SIG-M5 treated with dmso at 0.1 percent for 504 hours (cell line): ENCODE measurements at regions not wholly inside any gene's neighbourhood (a gene's known extent, or its start where the extent isn't known, plus 50 kb on each side); places are given as distances from the start of the nearest gene placed in this dataset.
"Not testable (repeated sequence)": the region's sequence is repeated elsewhere in the genome, so short reads cannot be mapped to it uniquely, and the experiment has no call there.

Experiments used
- DNase-seq: peaks from one replicate; lab custom pipeline; 2025; ENCODE audit not compliant: unreplicated experiment; lab: John Stamatoyannopoulos, UW

DNA sequence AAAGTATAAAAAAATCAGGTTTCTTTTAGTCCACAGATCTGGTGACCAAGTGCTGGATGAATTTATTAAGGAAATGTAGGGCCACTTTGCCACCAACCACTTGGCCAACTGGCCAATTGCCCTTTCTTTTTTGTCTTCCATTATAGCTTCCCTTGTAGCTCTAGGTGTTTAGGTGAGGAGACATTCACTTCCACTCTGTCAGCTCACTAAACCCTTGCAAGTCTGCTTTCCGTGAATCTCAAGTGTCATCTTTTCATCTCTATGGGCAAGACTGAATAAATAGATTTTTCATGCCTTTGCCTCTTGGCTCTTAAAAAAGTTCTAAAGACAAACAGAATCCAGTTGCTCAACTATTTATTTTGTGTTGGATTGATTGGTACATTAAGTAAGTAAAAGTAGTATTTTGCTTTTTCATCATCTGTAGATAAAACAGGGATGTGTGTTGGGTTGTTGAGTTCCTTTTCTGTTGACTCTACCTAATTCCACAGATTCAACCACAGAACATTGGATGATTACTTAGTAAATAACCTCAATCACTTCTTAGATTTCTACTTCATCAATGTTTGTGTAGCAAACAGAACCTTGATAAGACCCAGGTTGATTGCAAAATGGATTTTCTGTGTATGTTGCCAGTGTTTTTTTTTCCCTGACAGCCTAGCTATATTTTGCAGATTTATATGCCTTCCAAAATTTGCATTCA is 68.1 kb upstream of the GRXCR1 start:
- DNase-seq = no peak

DNA sequence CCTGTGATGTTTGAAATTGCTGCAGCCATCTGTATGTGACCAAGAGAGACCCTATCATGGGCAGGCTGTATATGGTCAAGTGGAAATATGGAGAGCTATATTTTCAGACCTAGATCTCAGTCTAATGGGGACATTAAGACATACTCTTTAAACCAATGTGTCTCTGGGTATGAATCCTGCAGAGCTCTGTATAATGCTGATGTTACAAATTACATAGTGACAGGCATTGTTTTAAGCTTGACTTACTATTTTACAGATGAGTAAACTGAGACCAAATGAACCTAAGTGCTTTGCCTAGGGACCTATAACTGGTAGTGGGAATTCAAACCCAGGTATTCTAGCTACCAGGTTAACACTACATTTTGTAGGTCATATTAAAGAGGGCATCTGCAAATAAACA is 71.3 kb upstream of the GRXCR1 start:
- no peak for DNase-seq

DNA sequence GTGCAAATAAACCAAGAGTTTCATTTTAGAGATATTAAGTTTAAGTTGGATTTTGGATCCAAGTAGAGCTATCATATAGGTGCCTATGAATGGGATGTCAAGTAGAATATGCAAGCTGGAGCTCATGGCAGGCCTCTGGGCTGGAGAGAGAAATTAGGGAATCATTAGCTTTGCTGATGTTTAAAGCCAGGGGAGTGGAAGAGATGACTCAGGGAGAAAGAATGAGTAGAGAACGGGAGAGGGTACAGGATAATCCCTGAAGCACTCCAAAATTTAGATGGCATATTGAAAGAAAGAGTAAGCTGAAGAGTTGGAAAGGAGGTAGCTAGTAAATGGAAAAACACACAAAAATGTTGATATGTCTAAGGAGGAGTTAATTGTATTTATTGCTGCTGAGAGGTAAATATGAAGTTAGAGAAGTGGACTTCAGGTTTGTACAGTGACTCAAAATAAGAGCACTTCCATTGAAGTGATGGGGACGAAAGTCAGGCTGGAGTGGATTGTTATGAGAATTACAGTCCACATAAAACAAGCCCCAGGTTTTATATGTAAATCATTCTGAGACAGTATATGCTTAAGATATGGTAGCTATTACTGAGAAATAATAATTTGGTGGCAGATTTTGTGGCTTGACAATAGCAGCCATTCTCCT is 72.5 kb upstream of the GRXCR1 start:
- DNase-seq = no peak

DNA sequence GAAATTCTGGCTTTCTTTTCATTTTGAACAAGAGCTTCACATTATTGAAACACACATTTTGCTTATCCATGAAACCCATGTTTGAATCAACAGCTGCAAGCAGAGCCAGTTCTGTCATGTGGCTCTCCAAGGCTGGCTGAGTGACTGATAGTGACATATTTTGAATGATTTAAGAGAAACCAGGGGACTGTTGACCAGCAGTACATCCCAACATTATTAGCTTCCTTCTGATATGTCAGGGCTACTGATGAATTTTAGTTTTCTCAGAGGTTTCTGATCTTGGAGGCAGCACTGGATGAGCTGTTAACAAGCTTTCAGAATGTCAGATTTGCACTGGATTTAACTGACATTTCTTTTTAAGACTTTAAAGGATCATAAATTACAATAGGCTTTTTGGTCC is 74.6 kb upstream of the GRXCR1 start:
- no peak for DNase-seq

DNA sequence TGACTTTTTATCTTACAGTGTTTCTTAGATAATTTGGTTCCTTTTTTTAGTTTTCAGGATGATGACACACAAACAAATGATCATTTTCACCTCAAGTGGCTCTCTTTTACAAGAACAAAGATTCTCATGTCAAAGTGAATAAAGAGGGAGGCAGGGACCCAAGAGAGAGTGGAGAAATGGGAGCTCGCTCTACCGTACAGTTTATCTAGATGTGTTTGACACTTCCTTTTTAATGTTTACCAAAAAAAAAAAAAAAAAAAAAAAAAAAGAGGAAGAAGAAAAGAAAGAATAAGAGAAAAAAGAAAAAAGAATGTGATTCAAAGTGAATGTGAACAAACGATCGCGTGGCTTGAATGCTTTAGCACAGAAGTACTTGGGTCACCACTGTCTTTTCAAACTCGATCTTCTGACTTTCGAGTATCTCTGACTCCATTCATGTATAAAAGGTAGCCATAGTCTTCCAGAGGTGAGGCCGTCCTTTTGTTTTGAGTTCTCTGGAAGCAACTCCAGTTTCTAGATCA is 75.6 kb upstream of the GRXCR1 start:
- DNase-seq = no peak

DNA sequence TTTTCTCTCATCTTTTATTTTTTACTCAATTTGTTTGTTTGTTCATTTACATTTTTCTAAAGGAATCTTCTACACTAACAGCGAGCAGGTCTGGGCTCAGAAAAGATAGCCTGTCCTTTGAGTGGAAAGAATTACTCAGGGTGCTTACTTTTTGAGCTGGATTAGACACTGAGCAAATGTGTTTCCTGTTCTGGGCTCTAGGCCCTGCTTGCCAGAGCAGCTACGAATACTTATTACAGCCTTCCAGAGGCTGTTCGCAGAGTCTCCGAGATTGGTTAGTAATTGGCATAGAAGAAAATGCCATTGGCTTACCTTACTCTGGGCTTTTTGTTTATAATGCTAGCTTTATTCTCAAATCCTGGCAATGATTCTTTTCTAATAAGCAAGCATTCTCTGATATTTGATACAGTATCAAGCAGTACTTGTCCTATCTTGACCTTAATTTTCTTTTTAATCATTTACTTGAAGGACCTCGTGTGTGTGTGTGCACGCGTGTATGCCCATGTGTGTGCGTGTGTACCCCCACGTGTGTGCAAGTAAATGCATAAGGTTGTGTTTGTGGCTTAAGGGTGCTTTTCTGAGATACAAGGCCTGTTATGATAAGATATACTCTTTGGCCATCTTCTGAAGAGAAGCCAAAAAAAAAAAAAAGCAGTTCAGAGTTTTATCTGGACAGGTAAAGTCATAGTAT is 76.2 kb upstream of the GRXCR1 start:
- DNase-seq = no peak

DNA sequence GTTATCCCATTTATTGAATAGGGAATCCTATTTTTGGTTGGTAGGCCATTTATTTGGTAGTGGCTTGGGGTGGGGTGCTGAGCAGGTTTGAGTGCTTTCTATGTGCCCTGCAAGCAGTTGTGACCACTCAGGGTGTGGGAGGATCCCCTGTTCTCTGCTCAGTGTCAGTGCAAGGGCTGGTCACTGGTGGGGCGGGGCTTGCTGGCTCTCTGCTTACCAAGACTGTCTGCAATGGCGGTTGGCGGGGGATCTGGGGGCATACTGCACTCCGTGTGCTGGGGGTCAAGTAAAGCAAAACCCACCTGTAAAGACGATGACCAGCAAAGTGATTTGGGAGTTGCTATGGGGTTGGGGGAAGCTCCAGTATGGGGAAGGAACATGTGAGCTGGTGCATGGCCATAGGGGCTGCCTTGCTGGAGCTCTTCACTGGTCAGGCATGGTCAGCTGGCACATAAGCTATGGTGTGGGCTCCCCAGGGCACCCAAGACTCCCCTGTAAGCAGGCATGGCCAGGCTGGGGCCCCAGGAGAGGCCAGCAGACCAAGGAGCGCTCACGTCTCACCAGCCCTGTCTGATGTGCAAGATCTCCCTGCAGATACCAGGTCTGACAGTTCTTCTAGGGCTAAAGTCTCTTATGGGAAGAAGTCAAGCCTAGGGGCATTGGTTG is 83.0 kb upstream of the GRXCR1 start:
- DNase-seq = no peak

DNA sequence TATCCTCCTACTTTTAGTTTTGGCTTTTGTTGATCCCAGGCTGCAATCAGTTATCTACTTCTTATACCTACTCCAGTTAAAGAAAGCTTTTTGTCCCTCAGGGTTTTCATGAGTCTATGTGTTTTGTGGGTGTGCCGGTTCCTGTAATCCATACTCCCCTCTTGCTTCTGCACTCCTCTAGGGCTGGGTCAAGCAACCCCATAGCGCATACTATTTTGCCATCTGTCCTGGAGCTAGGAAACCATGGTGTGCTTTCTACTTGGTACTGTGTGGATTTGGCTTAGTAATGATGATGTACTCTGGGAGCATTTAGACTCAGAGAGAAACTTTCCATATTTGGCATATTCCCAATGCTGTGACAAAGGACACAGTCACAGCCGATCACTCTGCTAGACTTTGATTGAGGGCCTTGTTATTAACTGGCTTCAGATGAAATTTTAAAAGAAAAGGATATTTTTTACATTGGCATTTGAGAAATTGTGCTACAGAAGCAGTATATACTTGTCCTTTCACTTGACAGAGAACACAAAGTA is 86.1 kb upstream of the GRXCR1 start:
- no peak for DNase-seq

DNA sequence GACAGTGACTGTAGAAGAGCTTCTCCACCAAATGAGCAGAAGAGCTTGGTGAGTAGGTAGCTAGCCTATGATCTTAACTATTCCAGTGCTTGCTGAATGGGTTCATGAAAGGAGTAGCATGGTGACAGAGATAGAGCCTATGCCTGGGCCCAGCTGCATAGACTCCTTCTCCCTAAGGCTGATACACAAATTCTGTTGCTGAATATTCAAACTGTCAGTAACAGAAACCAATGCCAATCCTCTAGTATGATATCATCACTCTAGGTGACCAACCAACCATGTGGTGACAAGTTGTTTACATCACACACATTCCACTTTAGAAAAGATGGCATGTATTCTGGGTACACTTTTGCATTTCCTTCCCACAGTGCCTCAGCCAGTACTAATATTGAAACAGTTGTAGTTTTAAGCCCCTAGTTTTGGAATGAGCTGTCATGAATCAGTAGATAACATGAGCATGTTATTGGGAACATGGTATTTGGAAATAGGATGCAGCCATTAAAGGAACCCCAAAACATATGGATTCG is 103.4 kb upstream of the GRXCR1 start:
- DNase-seq = no peak

DNA sequence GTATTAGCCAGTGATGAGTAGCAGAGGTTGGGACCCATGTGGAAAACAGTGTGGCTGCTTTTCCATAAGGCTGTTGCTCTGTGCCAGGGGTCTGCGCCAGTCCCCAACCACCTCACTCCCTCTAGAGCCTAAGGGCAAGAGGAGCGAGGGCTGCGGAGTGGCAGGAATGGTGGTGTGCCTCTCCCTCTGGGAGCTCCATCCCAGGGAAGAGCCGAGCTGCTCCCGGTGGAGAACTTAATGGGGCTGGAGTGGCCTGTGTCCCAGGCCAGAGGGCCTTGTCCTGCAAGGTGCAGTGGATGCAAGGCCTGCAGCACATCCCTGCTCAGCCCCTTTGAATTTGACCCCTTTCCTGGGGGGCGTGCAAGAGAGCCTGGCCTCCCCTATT is 105.4 kb upstream of the GRXCR1 start:
- DNase-seq = no peak

DNA sequence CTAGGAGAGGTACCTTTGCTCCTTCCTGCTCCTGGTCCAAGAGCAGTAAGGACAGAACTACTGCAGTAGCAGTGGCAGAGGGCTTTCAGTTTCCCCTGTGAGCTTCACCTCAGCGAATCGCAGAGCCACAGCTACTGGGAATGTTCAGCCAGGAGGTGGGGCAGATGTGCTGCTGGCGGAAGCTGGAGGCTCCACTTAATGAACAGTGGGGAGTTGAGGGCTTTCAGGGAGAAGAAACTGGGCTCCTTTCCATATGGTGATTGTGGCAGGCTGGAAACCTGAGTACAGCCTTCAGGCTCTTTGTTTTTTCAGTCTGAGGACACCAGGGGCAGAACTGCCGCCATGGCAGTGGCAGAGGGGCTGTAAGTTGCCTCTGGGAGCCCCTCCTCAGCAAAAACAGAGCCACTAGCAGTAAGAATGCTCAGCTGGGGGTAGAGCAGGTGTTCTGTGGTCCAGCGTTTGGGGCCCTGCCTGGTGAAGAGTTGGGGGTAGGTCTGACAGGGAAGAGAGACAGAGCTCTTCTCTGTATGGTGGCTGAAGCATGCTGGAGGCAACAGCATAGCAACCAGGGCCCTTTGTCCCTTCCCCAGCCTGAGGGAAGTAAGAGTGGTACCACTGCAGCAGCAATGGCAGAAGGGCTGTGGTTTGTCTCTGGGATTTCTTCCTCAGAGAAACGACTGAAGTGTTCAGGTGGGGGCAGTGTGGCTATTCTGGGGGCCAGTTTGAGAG is 106.0 kb upstream of the GRXCR1 start:
- DNase-seq = no peak

DNA sequence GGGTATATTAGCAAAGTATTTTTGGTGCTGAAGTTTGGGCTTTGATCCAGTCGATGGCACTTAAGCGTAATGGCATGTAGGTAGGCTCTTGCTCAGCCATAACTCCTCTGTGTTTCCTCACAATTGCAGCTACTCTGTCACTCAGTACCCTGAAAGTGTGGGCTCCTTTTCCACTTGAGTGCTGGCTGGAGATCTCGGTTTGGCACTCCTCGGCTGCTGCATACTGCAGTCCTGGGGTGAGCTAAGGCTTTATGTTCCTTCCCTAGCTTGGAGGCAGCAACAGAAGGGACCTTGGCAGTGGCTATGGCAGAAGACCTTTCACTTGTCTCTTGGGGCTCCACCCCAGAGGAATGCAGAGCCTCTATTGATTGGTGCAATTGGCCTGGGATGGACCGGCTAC is 106.7 kb upstream of the GRXCR1 start:
- DNase-seq = no peak

DNA sequence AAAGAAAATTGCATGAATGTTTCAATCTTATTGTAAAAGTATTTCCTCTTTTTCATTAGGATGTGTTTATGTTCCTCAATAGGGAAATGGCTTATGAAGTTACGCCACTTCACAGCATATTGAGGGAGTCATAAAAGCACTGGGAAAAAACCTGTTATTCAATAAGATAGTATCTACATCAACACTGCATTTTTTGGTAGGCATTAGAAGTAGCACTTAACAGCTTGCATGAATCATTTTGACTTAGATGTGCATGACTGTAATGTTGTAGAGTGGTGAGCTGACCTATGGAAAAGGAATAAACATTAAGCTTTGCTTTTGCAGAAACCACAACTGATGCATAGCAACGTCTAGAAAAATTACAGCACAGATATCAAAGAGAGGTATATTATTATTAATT is 111.2 kb upstream of the GRXCR1 start:
- DNase-seq = no peak

DNA sequence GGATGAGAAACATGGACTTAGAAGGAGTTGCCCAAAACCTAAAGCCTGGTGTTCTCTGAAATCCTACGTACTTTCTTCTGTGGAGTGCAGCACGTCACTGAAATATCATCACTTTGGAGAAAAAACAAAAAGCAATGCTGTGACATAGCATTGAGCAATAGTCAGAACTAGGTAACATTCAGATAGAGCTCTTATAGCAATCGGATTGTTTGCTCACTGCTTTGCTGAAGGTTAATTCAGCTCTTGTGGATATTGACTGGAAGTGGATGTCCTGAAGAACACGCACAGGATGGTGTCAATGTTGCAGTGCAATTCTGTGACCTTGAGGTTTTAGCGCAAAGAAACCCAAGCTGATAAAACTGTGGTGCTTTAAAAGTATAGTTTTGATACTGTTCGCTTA is 114.2 kb upstream of the GRXCR1 start:
- no peak for DNase-seq

DNA sequence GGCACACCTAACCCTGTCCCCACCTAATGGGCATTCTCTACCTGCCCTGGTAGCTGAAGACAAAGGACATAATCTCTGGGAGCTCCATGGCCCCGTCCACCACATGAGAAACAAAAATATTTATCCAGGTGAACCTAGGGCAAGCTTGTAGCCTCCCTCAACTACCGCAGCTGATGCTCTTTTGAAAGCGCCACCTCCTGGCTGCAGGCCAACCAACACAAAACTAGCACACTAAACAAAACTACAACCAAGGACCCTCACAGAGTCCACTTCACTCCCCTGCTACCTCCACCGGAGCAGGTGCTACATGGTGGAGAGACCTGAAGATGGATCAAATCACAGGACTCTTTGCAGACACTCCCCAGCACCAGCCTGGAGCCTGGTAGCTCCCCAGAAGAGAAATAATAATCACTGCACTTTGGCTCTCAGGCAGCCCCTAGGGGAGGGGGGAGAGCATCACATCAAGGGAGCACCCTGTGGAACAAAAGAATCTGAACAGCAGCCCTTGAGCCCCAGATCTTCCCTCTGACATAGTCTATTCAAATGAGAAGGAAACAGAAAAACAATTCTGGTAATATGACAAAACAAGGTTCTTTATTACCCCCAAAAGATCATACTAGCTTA is 111.3 kb upstream of the ATP8A1 start:
- DNase-seq = no peak

DNA sequence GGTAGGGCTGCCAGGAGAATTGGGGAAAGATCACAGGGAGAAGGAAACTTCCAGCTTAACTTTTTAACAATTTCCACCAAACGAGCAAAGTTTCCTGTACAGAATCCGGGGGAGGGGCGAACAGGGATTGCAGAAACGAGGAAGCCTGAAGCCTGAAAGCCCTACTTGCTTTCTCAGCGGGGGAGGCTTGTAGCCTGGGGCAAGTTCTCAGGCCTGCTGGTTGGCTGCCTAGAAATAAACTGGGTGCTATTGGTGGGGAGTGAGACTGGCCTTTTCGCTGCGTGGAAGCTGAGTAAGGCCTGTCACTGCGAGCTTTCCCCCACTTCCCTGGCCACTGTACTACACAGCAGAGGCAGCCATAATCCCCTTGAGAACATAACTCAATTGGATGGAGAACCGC is 110.8 kb upstream of the ATP8A1 start:
- no peak for DNase-seq

DNA sequence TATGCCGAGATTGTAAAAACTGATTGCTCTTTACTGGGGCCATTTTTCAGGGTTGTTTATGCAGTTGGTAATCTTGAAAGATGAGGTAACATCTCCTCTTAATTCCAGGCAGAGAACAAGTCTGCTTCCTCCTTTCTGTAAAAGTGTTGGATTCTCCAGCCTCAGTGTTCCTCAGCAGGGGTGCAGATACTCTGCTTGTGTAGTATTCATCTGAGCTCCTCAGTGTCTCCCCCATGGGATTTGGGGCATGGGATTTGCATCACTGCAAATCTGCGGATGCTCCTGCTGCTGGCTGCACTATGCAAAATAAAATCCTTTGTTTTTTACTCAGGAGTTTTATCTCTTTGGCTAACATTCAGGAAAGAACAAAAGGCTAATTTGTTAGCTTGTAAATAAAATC is 104.9 kb upstream of the ATP8A1 start:
- no peak for DNase-seq

DNA sequence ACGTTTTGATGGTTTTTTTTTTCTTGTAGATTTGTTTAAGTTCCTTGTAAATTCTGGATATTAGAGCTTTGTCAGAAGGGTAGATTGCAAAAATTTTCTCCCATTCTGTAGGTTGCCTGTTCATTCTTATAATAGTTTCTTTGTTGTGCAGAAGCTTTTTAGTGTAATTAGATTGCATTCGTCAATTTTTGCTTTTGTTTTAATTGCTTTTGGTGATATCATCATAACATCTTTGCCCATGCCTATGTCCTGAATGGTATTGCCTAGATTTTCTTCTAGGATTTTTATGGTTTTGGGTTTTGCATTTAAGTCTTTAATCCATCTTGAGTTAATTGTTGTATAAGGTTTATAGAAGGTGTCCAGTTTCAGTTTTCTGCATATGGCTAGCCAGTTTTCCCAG is 98.1 kb upstream of the ATP8A1 start:
- not testable (repeated sequence) for DNase-seq

DNA sequence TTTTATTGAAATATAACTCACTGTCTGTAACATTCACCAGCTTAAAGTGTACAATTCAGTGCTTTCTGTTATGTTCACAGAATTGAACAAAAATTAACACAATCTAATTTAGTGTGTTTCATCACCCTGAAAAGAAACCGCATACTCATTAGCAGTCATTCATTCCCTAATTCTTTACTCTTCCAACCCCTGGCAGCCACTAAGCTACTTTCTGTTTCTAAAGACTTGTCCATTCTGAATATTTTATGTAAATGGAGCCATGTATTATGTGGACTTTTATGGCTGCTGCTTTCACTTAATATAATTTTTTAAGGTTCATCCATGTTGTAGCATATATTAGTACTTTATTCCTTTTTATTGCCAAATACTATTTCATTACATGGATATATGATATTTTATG is 94.7 kb upstream of the ATP8A1 start:
- DNase-seq = no peak

DNA sequence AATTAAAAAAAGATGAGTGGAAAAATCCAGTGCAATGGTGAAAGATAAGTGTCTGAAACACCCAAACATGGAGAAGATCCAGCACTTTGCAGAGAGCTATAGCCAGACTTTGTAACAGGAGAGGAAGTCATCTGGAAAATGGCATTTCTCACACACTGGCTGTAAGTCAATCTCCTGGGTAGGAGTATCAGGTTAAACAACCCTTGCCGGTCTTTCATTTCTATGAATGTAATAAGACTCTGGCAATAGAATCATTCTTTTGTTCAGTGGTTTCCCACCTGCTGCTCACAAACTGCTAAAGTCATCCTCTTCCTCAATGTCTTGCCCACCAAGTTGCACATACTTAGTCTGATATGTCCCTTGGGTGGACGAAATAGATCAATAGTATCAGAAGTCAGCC is 94.0 kb upstream of the ATP8A1 start:
- DNase-seq = no peak
